Mesenchymal stem cell (in vitro differentiated cells and primary cell): ENCODE measurements at regions not wholly inside any gene's neighbourhood (a gene's known extent, or its start where the extent isn't known, plus 50 kb on each side); places are given as distances from the start of the nearest gene placed in this dataset.

Experiments
- DNase-seq: peaks from one replicate; pipeline ENCODE4 v3.0.0-alpha.2; 2013
- H2AFZ ChIP-seq: one replicate; pipeline ENCODE4 v1.6.1; 2013; ENCODE audit warnings: low read depth, mild to moderate bottlenecking, control low read depth, inconsistent platforms, low read length, moderate library complexity
- H2AK5ac ChIP-seq: 2 replicates; pipeline ENCODE4 v1.6.1; 2013; ENCODE audit warnings: low read length, moderate library complexity, mild to moderate bottlenecking, inconsistent platforms; ENCODE audit not compliant: severe bottlenecking
- H2BK120ac ChIP-seq: one replicate; pipeline ENCODE4 v1.6.1; 2013; ENCODE audit warnings: low read depth, mild to moderate bottlenecking, inconsistent platforms, low read length, moderate library complexity
- H2BK12ac ChIP-seq, 2 experiments: one replicate each; pipeline ENCODE4 v1.6.1; 2013; ENCODE audit warnings: inconsistent platforms in 2 of 2, low read length in 2 of 2, mild to moderate bottlenecking in 2 of 2, moderate library complexity in 2 of 2, control low read depth in 1 of 2
- H2BK15ac ChIP-seq: one replicate; pipeline ENCODE4 v1.6.1; 2013; ENCODE audit warnings: mild to moderate bottlenecking, low read depth, inconsistent platforms; ENCODE audit not compliant: poor library complexity, severe bottlenecking
- H2BK5ac ChIP-seq: 2 replicates; pipeline ENCODE4 v1.6.1; 2013; ENCODE audit warnings: low read depth, mild to moderate bottlenecking, low read length, control low read depth, inconsistent platforms; ENCODE audit not compliant: poor library complexity, severe bottlenecking
- H3K14ac ChIP-seq, 2 experiments: one replicate each; pipeline ENCODE4 v1.6.1; 2013; ENCODE audit warnings: inconsistent platforms in 2 of 2, low read length in 2 of 2, control low read depth in 1 of 2, mild to moderate bottlenecking in 1 of 2, moderate library complexity in 1 of 2
- H3K18ac ChIP-seq, 2 experiments: one replicate each; pipeline ENCODE4 v1.6.1; 2013; ENCODE audit warnings: inconsistent platforms in 2 of 2, low read length in 2 of 2, control low read depth in 1 of 2, low read depth in 1 of 2, mild to moderate bottlenecking in 1 of 2
- H3K23ac ChIP-seq, 2 experiments: one replicate each; pipeline ENCODE4 v1.6.1; 2013; ENCODE audit warnings: inconsistent platforms in 2 of 2, low read length in 2 of 2, mild to moderate bottlenecking in 2 of 2, moderate library complexity in 2 of 2, control low read depth in 1 of 2
- H3K27ac ChIP-seq: 2 replicates; pipeline ENCODE4 v1.5.1; 2013; ENCODE audit warnings: mild to moderate bottlenecking, moderate library complexity, low read length, control low read depth, inconsistent platforms; ENCODE audit not compliant: poor library complexity, severe bottlenecking
- H3K27me3 ChIP-seq, 2 experiments: 2 replicates each; pipeline versions ENCODE4 v1.6.1 to v1.7.0; 2013; ENCODE audit warnings: low read length in 2 of 2, mild to moderate bottlenecking in 2 of 2, moderate library complexity in 2 of 2, control low read depth in 1 of 2, inconsistent platforms in 1 of 2; ENCODE audit not compliant: control insufficient read depth in 1 of 2, insufficient read depth in 1 of 2
- H3K36me3 ChIP-seq, 2 experiments: 2 replicates each; pipeline versions ENCODE4 v1.6.1 to v1.7.0; 2013; ENCODE audit warnings: low read length in 2 of 2, control low read depth in 1 of 2, inconsistent platforms in 1 of 2, low read depth in 1 of 2, mild to moderate bottlenecking in 1 of 2; ENCODE audit not compliant: insufficient read depth in 2 of 2, control insufficient read depth in 1 of 2
- H3K4ac ChIP-seq, 2 experiments: one replicate each; pipeline ENCODE4 v1.6.1; 2013; ENCODE audit warnings: inconsistent platforms in 2 of 2, low read length in 2 of 2, mild to moderate bottlenecking in 2 of 2, moderate library complexity in 2 of 2, control low read depth in 1 of 2, low read depth in 1 of 2
- H3K4me1 ChIP-seq: 2 replicates; pipeline ENCODE4 v1.6.1; 2013; ENCODE audit warnings: low read depth, low read length, control low read depth; ENCODE audit not compliant: control insufficient read depth, insufficient read depth
- H3K4me2 ChIP-seq: 2 replicates; pipeline ENCODE4 v1.6.1; 2013; ENCODE audit warnings: low read length, mild to moderate bottlenecking, inconsistent platforms; ENCODE audit not compliant: poor library complexity, severe bottlenecking
- H3K4me3 ChIP-seq, 2 experiments: 2 replicates each; pipeline versions ENCODE4 v1.5.1 to v1.7.0; 2013; ENCODE audit warnings: low read length in 2 of 2, mild to moderate bottlenecking in 2 of 2, control low read depth in 1 of 2, low read depth in 1 of 2; ENCODE audit not compliant: insufficient read depth in 1 of 2
- H3K79me1 ChIP-seq: replicated peaks from 2 replicates; pipeline ENCODE4 v1.6.1; 2013; ENCODE audit warnings: mild to moderate bottlenecking, control low read depth, low read length, inconsistent platforms; ENCODE audit not compliant: poor library complexity, severe bottlenecking
- H3K9ac ChIP-seq: 2 replicates; pipeline ENCODE4 v1.7.0; 2013; ENCODE audit warnings: mild to moderate bottlenecking, low read length, moderate library complexity
- H3K9me3 ChIP-seq: 2 replicates; pipeline ENCODE4 v1.7.0; 2013; ENCODE audit warnings: mild to moderate bottlenecking, low read length; ENCODE audit not compliant: control insufficient read depth
- H4K8ac ChIP-seq: one replicate; pipeline ENCODE4 v1.6.1; 2013; ENCODE audit warnings: inconsistent platforms, mild to moderate bottlenecking, low read length, moderate library complexity
- H4K91ac ChIP-seq: one replicate; pipeline ENCODE4 v1.6.1; 2013; ENCODE audit warnings: mild to moderate bottlenecking, low read length, inconsistent platforms
- WGBS: methylation state at CpG from one replicate; pipeline ENCODE4 v1.1.7; 2013; ENCODE audit warnings: mixed read lengths; 5-methylcytosine and 5-hydroxymethylcytosine counted together

DNA sequence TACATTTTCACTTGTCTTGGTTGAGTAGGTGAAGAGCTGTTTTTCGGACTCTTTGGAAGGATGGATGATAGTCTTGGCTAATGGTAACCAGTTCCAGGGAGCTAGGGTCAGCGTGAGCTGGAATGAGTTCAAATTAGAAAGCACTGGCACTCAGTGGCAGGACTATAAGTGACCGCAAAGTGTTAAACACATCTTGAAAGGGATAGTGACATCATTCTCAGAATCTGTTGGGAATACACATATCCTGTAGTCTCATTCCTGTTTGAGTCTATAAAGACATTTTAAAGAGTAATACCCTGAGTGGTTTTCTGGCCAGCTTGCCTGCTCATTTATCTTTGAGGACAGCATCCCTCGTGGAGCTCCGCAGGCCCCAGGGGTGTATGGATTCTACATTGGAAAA is 56.7 kb upstream of the TMEM248 start:
- H3K27me3 ChIP-seq: no peaks in the 10 kb centered on the region
- H4K8ac ChIP-seq: no peak overlapping the region
- H3K4ac ChIP-seq: no peak overlapping the region
- H4K91ac ChIP-seq: no peak overlapping the region
- no peak overlapping the region for H2AK5ac ChIP-seq
- H3K9ac ChIP-seq: no peak overlapping the region
- peaks cover 9% of the 10 kb centered on the region for H3K4me1 ChIP-seq
- no peak overlapping the region for H3K14ac ChIP-seq
- no peak overlapping the region for H2BK120ac ChIP-seq
- H3K18ac ChIP-seq: no peak overlapping the region
- no peak overlapping the region for H2AFZ ChIP-seq
- no peak overlapping the region for H3K4me2 ChIP-seq
- H3K79me1 ChIP-seq: peaks cover 2% of the 10 kb centered on the region
- no peak overlapping the region for H2BK12ac ChIP-seq
- 86% methylated on average over 5 of the region's 5 CpGs for WGBS
- H2BK15ac ChIP-seq: no peak overlapping the region
- no peaks in the 10 kb centered on the region for H3K9me3 ChIP-seq
- H3K36me3 ChIP-seq: peaks cover 18 to 29% of the 10 kb centered on the region in 2 experiments
- H2BK5ac ChIP-seq: no peak overlapping the region
- no peak overlapping the region for H3K23ac ChIP-seq
- peak; percentile 23 for DNase-seq
- no peak overlapping the region for H3K4me3 ChIP-seq
- no peak overlapping the region for H3K27ac ChIP-seq

DNA sequence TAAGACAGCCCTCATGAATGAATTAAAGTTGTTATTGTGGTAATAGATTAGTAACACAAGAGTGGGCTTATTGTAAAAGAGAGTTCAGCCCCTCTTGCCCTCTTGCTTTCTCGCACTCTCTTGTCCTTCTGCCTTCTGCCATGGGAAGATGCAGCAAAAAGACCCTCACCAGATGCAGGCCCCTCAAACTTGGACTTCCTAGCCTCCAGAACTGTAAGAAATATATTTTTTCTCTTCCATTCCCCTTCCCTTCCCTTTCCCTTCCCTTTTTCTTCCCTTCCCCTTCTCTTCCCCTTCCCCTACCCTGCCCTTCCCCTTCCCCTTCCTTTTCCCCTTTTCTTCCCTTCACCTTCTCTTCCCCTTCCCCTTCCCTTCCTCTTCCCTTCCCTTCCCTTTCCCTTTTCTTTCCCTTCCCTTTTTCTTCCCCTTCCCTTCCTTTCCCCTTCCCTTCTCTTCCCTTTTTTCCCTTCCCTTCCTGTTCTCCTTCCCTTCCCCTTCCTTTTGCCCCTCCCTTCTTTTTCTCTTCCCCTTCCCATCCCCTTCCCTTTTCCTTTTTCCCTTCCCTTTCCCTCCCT is 55.6 kb upstream of the TMEM248 start:
- Histone ChIP-seq H3K4ac (no peak overlapping the region), H3K14ac (no peak overlapping the region), H3K4me1 (peaks cover 2% of the 10 kb centered on the region), H3K23ac (no peak overlapping the region), H4K91ac (no peak overlapping the region), H3K9me3 (no peaks in the 10 kb centered on the region), H3K9ac (no peak overlapping the region), H3K27ac (no peak overlapping the region), H3K79me1 (peaks cover 2% of the 10 kb centered on the region), H3K18ac (no peak overlapping the region), H2BK15ac (no peak overlapping the region), H3K4me3 (no peak overlapping the region), H2BK12ac (no peak overlapping the region), H3K4me2 (no peak overlapping the region), H2AK5ac (no peak overlapping the region), H3K36me3 (peaks cover 11 to 36% of the 10 kb centered on the region in 2 experiments), H3K27me3 (no peaks in the 10 kb centered on the region), H2BK120ac (no peak overlapping the region), H2AFZ (no peak overlapping the region), H4K8ac (no peak overlapping the region), H2BK5ac (no peak overlapping the region)
- 87% methylated on average over 1 of the region's 1 CpG for WGBS
- no peak for DNase-seq

DNA sequence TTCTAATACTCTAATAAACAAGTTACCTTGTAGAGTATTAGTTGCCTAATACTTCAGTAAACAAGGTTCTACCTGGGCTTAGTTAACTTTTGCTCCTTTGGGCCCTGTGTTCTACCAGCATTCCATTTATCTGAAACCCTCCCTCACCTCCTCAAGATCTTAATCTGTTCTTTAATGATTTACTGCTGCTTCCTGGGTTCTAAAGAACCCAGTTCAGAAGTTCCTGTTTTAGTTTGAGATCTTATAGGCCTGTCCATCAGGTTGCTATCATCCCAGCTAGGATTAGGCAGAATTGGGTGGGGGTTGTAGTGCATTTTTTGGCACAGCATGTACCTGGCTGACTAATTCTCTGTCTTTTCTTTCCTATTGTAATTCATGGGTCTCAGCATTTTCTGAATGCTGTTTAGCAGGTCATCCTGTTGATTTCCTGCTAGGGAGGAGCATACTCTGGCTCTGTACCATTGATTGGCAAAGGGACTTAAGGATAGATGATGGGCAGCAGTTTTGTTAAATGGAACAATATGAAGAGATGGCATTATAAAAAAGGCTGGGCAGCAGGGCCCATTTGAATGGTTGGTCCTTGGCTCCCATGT is 53.7 kb upstream of the TMEM248 start:
- H3K23ac ChIP-seq: no peak overlapping the region
- no peak overlapping the region for H2BK15ac ChIP-seq
- H3K27me3 ChIP-seq: no peaks in the 10 kb centered on the region
- no peak overlapping the region for H3K4ac ChIP-seq
- no peak overlapping the region for H4K8ac ChIP-seq
- DNase-seq: no peak
- no peak overlapping the region for H3K4me3 ChIP-seq
- peaks cover 2% of the 10 kb centered on the region for H3K79me1 ChIP-seq
- H3K36me3 ChIP-seq: peaks cover 5 to 29% of the 10 kb centered on the region in 2 experiments
- no peak overlapping the region for H2AK5ac ChIP-seq
- H2BK12ac ChIP-seq: no peak overlapping the region
- no peak overlapping the region for H3K4me2 ChIP-seq
- H3K27ac ChIP-seq: no peak overlapping the region
- no peak overlapping the region for H2BK120ac ChIP-seq
- no peaks in the 10 kb centered on the region for H3K9me3 ChIP-seq
- H3K18ac ChIP-seq: no peak overlapping the region
- no peak overlapping the region for H4K91ac ChIP-seq
- H3K4me1 ChIP-seq: no peaks in the 10 kb centered on the region
- H3K9ac ChIP-seq: no peak overlapping the region
- no peak overlapping the region for H2BK5ac ChIP-seq
- no peak overlapping the region for H3K14ac ChIP-seq
- no peak overlapping the region for H2AFZ ChIP-seq

- H2BK15ac ChIP-seq: no peak overlapping the region
- no peaks in the 10 kb centered on the region for H3K9me3 ChIP-seq
- H4K8ac ChIP-seq: no peak overlapping the region
- H4K91ac ChIP-seq: no peak overlapping the region
- H3K4me3 ChIP-seq: no peak overlapping the region
- H3K4ac ChIP-seq: no peak overlapping the region
- no peak overlapping the region for H3K23ac ChIP-seq
- H3K27ac ChIP-seq: no peak overlapping the region
- no peak overlapping the region for H3K4me2 ChIP-seq
- no peak for DNase-seq
- no peaks in the 10 kb centered on the region for H3K27me3 ChIP-seq
- H3K4me1 ChIP-seq: no peaks in the 10 kb centered on the region
- peaks cover 5 to 25% of the 10 kb centered on the region in 2 experiments for H3K36me3 ChIP-seq
- 84% methylated on average over 5 of the region's 5 CpGs for WGBS
- peaks cover 2% of the 10 kb centered on the region for H3K79me1 ChIP-seq
- no peak overlapping the region for H2AFZ ChIP-seq
- no peak overlapping the region for H3K18ac ChIP-seq
- H2BK12ac ChIP-seq: no peak overlapping the region
- no peak overlapping the region for H2BK120ac ChIP-seq
- no peak overlapping the region for H3K9ac ChIP-seq
- H3K14ac ChIP-seq: no peak overlapping the region
- H2AK5ac ChIP-seq: no peak overlapping the region
- no peak overlapping the region for H2BK5ac ChIP-seq
Observed at GRCh38 chr7:66869660-66870450, 51.2 kb upstream of the TMEM248 start.
